Activated CD8-positive, alpha-beta T cell treated with anti-CD3 and anti-CD28 coated beads, Interleukin-2, amount 10 ng/mL, durations not matched to agents 7 days and 5 days (primary cell): ENCODE measurements at regions not wholly inside any gene's neighbourhood (a gene's known extent, or its start where the extent isn't known, plus 50 kb on each side); places are given as distances from the start of the nearest gene placed in this dataset.
A peak's percentile ranks its signal among the peaks of the same experiment; 100 is the strongest.

Experiments used
- ATAC-seq: fragments of 150-1000 bp; cut with Tn5 transposase; one replicate; pipeline ENCODE4 v1.10.0; 2021; ENCODE audit warnings: moderate library complexity
- CTCF ChIA-PET: fragments of 350-600 bp; sonication (Branson Sonifier 250); formaldehyde crosslinking; loops from one replicate; lab custom pipeline; 2021; ENCODE audit warnings: antibody characterized with exemption; lab: Charles Lee
- POLR2A ChIA-PET: fragments of 350-600 bp; sonication (Branson Sonifier 250); formaldehyde crosslinking; loops from one replicate; lab custom pipeline; 2021; ENCODE audit warnings: antibody characterized with exemption; lab: Charles Lee
- DNase-seq: peaks from one replicate; pipeline ENCODE4 v3.0.0-alpha.2; 2020
- H3K27ac Mint-ChIP-seq: one replicate; pipeline ENCODE4 v1.8.0; 2021; ENCODE audit warnings: mild to moderate bottlenecking, mixed read lengths
- H3K27me3 Mint-ChIP-seq: one replicate; pipeline ENCODE4 v1.8.0; 2021; ENCODE audit warnings: low read depth, mixed read lengths
- H3K36me3 Mint-ChIP-seq: one replicate; pipeline ENCODE4 v1.8.0; 2021; ENCODE audit warnings: low read depth, mixed read lengths
- H3K4me1 Mint-ChIP-seq: one replicate; pipeline ENCODE4 v1.8.0; 2021; ENCODE audit warnings: low read depth, mixed read lengths
- H3K4me3 Mint-ChIP-seq: one replicate; pipeline ENCODE4 v1.8.0; 2021; ENCODE audit warnings: mild to moderate bottlenecking, mixed read lengths
- H3K9me3 Mint-ChIP-seq: one replicate; pipeline ENCODE4 v1.8.0; 2022; ENCODE audit warnings: mixed read lengths; ENCODE audit not compliant: insufficient read depth

DNA sequence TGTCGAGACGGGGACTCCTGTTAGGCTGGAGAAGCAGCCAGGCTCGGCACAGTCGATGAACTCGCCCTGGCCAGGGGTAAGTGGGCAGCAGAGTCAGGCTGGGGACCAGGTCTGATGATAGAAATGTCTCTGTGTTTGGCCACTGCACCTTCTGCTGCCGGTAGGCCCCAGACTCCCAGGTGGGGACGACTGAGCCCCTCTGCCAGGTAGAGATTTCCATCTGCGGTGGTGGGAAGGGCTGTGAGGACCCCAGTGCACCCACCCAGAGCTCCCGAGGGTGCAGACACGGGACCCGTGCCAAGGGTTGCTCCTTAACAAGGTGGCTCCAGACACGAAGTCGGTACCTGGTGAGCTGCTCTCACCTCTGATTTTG lies 862.5 kb downstream of the TBC1D22A start:
- H3K27me3 Mint-ChIP-seq: no peaks in the 10 kb centered on the region
- no peaks in the 10 kb centered on the region for H3K4me1 Mint-ChIP-seq
- ATAC-seq: no peak
- ChIA-PET CTCF (no interaction called here), POLR2A (no interaction called here)
- H3K9me3 Mint-ChIP-seq: no peaks in the 10 kb centered on the region
- no peaks in the 10 kb centered on the region for H3K36me3 Mint-ChIP-seq
- peak; percentile 3 for DNase-seq
- H3K27ac Mint-ChIP-seq: no peak overlapping the region
- H3K4me3 Mint-ChIP-seq: no peak overlapping the region

GRCh38 chr22:47624252-47625012 lies 862.0 kb downstream of the TBC1D22A start:
- H3K36me3 Mint-ChIP-seq: no peaks in the 10 kb centered on the region
- H3K9me3 Mint-ChIP-seq: no peaks in the 10 kb centered on the region
- H3K27me3 Mint-ChIP-seq: no peaks in the 10 kb centered on the region
- H3K27ac Mint-ChIP-seq: no peak overlapping the region
- ChIA-PET CTCF (no interaction called here), POLR2A (no interaction called here)
- ATAC-seq (no peak), DNase-seq (peak; percentile 2)
- H3K4me1 Mint-ChIP-seq: no peaks in the 10 kb centered on the region
- H3K4me3 Mint-ChIP-seq: no peak overlapping the region

DNA sequence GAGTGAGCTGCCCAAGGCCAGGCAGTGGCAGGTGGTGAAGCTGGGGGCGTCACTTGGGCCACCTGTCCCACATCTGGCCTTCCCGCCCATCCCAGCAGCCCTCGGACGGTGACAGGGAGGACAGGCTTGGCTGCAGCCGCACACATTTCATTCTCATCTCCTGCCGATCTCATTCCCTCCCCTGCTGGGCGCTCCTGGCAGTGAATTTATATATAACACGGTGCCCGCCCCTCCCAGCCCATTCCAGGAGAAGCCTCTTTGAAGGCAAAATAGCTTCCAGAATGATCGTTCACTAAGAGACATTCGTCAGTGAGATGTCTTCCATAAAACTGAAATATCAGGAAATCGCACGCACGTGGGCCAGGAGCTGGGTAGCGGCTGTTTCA lies 861.3 kb downstream of the TBC1D22A start:
- POLR2A ChIA-PET: no interaction called here

GRCh38 chr22:47623066-47623762 lies 860.8 kb downstream of the TBC1D22A start:
- Mint-ChIP-seq H3K27me3 (no peaks in the 10 kb centered on the region), H3K4me1 (no peaks in the 10 kb centered on the region), H3K9me3 (no peaks in the 10 kb centered on the region), H3K4me3 (no peak overlapping the region), H3K27ac (no peak overlapping the region), H3K36me3 (no peaks in the 10 kb centered on the region)
- ATAC-seq (no peak), DNase-seq (peak; percentile 2)
- CTCF ChIA-PET: no interaction called here
- POLR2A ChIA-PET: no interaction called here

More for the DNA sequence above, 861.3 kb downstream of the TBC1D22A start:
- Mint-ChIP-seq H3K36me3 (no peaks in the 10 kb centered on the region), H3K27ac (no peak overlapping the region), H3K9me3 (no peaks in the 10 kb centered on the region), H3K4me1 (no peaks in the 10 kb centered on the region), H3K4me3 (no peak overlapping the region), H3K27me3 (no peaks in the 10 kb centered on the region)
- ATAC-seq: no peak
- DNase-seq: peak; percentile 5
- CTCF ChIA-PET: no interaction called here

DNA sequence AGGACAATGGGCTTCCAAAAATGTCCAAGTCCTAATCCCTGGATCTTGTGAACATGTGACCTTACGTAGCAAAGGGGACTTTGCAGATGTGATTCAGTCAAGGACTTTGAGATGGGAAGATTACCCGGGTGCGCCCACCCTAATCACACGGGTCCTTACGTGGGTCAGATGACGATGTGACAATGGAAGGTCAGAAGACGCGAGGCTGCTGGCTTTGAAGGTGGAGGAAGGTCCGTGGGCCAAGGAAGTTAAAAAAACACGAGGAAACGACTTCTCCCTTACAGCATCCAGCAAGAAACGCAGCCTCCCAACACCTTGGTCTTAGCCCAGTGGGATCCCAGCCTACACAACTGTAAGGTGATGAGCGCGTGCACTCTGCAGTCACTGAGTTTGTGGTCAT lies 860.1 kb downstream of the TBC1D22A start:
- H3K9me3 Mint-ChIP-seq: no peaks in the 10 kb centered on the region
- ChIA-PET CTCF (no interaction called here), POLR2A (no interaction called here)
- no peak overlapping the region for H3K4me3 Mint-ChIP-seq
- no peaks in the 10 kb centered on the region for H3K27me3 Mint-ChIP-seq
- DNase-seq: peak; percentile 14
- H3K36me3 Mint-ChIP-seq: no peaks in the 10 kb centered on the region
- no peak overlapping the region for H3K27ac Mint-ChIP-seq
- no peak for ATAC-seq
- no peaks in the 10 kb centered on the region for H3K4me1 Mint-ChIP-seq

GRCh38 chr22:47621253-47621652 lies 858.8 kb downstream of the TBC1D22A start:
- Mint-ChIP-seq H3K27me3 (no peaks in the 10 kb centered on the region), H3K4me1 (no peaks in the 10 kb centered on the region), H3K9me3 (no peaks in the 10 kb centered on the region), H3K27ac (no peak overlapping the region), H3K4me3 (no peak overlapping the region), H3K36me3 (no peaks in the 10 kb centered on the region)
- POLR2A ChIA-PET: no interaction called here
- ATAC-seq (no peak), DNase-seq (peak; percentile 2)
- CTCF ChIA-PET: no interaction called here

DNA sequence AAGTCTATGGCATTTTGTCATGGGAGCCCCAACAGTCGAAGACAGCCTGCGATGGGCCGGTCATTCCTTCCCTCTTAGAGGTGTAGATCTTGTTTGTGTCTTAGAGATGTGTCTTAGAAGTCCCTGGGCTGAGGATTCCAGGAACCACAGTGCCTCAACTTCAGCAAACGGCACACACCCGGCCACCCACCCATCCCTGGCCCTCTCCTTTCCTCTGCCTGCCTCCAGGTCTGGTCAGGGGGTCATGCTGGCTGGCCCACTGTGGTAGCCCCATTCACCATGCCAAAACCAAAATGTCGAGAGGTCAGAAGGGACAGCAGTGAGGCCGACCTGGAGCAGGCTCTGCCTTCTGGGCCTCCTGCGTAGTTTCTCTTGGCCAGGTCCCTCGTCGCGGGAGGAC lies 857.9 kb downstream of the TBC1D22A start:
- H3K36me3 Mint-ChIP-seq: no peaks in the 10 kb centered on the region
- H3K27ac Mint-ChIP-seq: no peak overlapping the region
- POLR2A ChIA-PET: no interaction called here
- H3K4me3 Mint-ChIP-seq: no peak overlapping the region
- no peaks in the 10 kb centered on the region for H3K4me1 Mint-ChIP-seq
- no peaks in the 10 kb centered on the region for H3K27me3 Mint-ChIP-seq
- no peaks in the 10 kb centered on the region for H3K9me3 Mint-ChIP-seq
- DNase-seq (no peak), ATAC-seq (no peak)
- CTCF ChIA-PET: no interaction called here

DNA sequence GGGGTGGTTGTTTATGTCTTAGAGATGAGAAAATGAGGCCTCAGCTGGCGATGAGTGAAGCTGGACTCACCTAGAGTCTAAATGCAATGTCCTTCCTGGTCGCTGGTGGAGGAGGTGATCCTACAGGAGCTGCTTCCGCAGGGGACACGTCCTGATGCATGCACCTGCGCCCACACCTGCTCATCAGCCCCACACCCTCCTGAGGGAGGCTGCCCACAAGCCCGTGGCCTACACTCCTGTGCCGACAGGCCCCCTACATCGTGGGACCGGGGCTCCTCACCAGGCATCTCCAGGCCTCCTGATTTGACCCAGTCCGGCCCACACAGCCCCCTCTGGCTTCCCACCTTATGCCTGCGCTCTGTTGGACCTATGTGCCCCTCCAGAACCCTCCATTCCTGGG lies 857.2 kb downstream of the TBC1D22A start:
- Mint-ChIP-seq H3K36me3 (no peaks in the 10 kb centered on the region), H3K27ac (no peak overlapping the region), H3K4me3 (no peak overlapping the region), H3K9me3 (no peaks in the 10 kb centered on the region), H3K27me3 (no peaks in the 10 kb centered on the region), H3K4me1 (no peaks in the 10 kb centered on the region)
- POLR2A ChIA-PET: no interaction called here
- DNase-seq: no peak
- ATAC-seq: no peak
- CTCF ChIA-PET: no interaction called here

DNA sequence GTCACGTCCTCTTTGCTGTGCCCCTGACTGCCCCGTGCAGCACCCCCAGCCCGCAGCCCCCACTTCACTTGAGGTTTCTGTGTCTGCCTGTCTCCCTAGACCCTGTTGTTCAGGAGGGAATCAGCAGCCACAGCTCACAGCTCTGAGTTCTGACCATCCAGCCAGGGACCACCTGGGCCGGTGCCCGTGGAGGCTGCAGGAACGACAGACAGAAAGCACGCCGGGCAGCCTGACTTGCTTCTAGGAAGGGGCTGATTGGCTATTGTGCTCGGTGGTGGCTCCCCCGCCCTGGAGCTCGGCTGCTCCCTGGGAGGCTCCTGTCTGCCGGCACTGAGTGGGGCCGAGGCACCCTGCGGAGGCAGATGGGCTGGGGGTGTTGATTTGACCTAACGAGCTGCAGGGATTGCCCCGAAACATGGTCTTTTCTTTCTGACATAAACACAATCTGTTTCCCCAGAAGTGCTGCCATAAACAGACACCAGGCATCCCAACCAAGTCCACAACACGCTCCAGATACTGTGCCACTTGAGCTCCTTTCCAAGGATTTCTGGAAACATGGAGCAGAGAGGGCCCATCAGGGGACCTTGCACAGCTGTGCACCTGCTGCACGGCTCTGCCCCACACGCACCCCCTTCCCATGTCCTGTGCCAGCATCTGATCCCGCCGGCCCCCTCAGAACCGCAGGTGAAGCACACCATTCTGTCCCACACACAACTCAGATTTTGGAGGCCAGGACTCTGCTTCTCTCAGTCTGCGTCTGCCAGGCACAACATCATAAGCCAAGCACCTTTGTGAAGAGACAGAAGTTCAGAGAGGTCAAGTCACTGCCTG lies 855.9 kb downstream of the TBC1D22A start:
- CTCF ChIA-PET: no interaction called here
- DNase-seq (no peak), ATAC-seq (no peak)
- Mint-ChIP-seq H3K36me3 (no peaks in the 10 kb centered on the region), H3K27me3 (no peaks in the 10 kb centered on the region), H3K4me3 (no peak overlapping the region), H3K4me1 (no peaks in the 10 kb centered on the region), H3K27ac (no peak overlapping the region), H3K9me3 (no peaks in the 10 kb centered on the region)
- POLR2A ChIA-PET: no interaction called here

DNA sequence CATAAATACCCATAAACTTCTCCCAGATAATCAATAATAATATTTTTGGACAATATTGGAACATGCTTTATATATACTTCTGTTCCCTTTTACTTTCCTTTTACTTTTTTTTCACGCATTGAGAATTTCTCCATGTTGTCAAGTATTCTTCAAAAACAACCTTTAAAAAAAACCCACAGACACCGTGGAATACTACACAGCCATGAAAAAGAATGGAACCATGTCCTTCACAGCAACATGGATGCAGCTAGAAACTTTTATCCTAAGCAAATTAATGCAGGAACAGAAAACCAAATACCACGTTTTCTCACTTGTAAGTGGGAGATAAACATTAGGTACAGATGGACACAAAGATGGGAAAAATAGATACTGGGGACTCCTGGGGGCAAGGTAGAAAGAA lies 854.7 kb downstream of the TBC1D22A start:
- Mint-ChIP-seq H3K27ac (no peak overlapping the region), H3K4me3 (no peak overlapping the region), H3K27me3 (no peaks in the 10 kb centered on the region), H3K36me3 (no peaks in the 10 kb centered on the region), H3K4me1 (no peaks in the 10 kb centered on the region), H3K9me3 (no peaks in the 10 kb centered on the region)
- DNase-seq: no peak
- CTCF ChIA-PET: no interaction called here
- no peak for ATAC-seq
- POLR2A ChIA-PET: no interaction called here

DNA sequence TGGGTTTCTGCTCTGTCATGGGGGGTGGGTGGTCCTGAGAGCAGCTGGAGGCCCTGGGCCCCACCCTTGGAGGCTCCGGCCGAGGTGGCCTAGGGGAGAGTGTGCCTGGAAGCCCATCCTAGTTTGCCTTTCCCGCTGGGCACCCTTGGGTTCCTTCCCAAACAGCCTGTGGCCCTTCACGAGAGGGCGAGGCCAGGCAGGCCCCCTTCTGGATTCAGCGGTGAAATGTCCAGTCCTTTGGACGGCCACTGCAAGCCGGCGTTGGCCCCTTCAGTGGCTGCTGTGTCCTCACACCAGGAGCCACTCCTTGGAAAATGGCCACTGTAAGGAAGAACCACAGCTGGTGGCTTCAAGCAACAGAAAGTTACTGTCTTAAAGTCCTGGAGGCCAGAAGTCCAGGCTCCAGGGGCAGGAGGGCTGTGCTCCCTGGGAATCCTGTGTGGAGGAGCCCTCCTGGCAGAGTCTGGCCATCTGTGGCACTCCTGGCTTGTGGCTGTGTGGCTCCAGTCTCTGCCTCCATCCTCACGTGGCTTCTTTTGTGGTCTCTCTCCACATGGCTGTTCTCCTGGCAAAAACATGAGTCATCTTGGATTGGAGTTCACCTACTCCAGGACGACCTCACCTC lies 854.1 kb downstream of the TBC1D22A start:
- no peak for DNase-seq
- H3K27ac Mint-ChIP-seq: no peak overlapping the region
- ChIA-PET POLR2A (no interaction called here), CTCF (no interaction called here)
- H3K4me1 Mint-ChIP-seq: no peaks in the 10 kb centered on the region
- H3K27me3 Mint-ChIP-seq: no peaks in the 10 kb centered on the region
- no peaks in the 10 kb centered on the region for H3K36me3 Mint-ChIP-seq
- no peak overlapping the region for H3K4me3 Mint-ChIP-seq
- no peak for ATAC-seq
- no peaks in the 10 kb centered on the region for H3K9me3 Mint-ChIP-seq

DNA sequence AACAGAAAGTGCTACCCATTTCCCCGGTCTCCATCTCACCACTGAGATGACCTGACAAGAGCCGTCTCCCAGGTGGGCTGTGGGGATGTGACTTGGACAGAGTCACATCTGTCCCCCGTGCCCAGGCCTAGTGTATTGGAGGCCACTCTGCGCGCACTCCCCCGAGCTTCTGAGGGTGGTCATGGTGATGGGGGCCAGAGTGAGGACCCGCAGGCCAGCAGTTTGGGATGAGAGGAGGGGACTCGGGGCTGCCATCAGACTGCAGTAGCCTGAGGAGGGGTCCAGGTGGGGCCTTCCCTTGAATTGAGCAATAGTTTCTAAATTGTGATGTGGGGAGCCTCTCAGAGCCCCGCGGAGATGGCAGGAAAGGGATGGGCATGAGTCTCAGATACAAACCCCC lies 852.6 kb downstream of the TBC1D22A start:
- CTCF ChIA-PET: no interaction called here
- Mint-ChIP-seq H3K4me3 (no peak overlapping the region), H3K4me1 (no peaks in the 10 kb centered on the region), H3K27me3 (no peaks in the 10 kb centered on the region), H3K9me3 (no peaks in the 10 kb centered on the region), H3K36me3 (no peaks in the 10 kb centered on the region), H3K27ac (no peak overlapping the region)
- POLR2A ChIA-PET: no interaction called here
- no peak for DNase-seq
- ATAC-seq: no peak
